ENCODE measurements at regions not wholly inside any gene's neighbourhood (a gene's known extent, or its start where the extent isn't known, plus 50 kb on each side); places are given as distances from the start of the nearest gene placed in this dataset.

- no peak for DNase-seq (ENCODE audit: low read depth, low spot score)
- Histone ChIP-seq H3K9me3 (ENCODE audit: low read depth, low read length) (no peaks in the 10 kb centered on the region), H3K4me3 (no peak overlapping the region), H3K27ac (no peak overlapping the region), H3K36me3 (ENCODE audit: insufficient read depth, low read length) (no peaks in the 10 kb centered on the region), H3K9ac (ENCODE audit: insufficient read length) (no peak overlapping the region)
- TF ChIP-seq FOXP2 (optimal IDR thresholded peaks at IDR 0.05; ENCODE audit: control extremely low read depth, extremely low read length, insufficient read depth) (no peak), EZH2 (IDR thresholded peaks at IDR 0.05) (no peak), POLR2AphosphoS5 (IDR thresholded peaks at IDR 0.05; ENCODE audit: borderline replicate concordance, low read depth, low read length) (no peak)
Observed at GRCh38 chr22:22344430-22344829, 99.8 kb downstream of the VPREB1 start.

GRCh38 chr22:22345781-22346180 is 101.2 kb downstream of the VPREB1 start:
- Histone ChIP-seq H3K4me3 (no peak overlapping the region), H3K9ac (ENCODE audit: insufficient read length) (no peak overlapping the region), H3K9me3 (ENCODE audit: low read depth, low read length) (no peaks in the 10 kb centered on the region), H3K36me3 (ENCODE audit: insufficient read depth, low read length) (no peaks in the 10 kb centered on the region), H3K27ac (no peak overlapping the region)
- no peak for TF ChIP-seq POLR2AphosphoS5 (IDR thresholded peaks at IDR 0.05; ENCODE audit: borderline replicate concordance, low read depth, low read length)
- TF ChIP-seq FOXP2 (optimal IDR thresholded peaks at IDR 0.05; ENCODE audit: control extremely low read depth, extremely low read length, insufficient read depth), result no peak
- TF ChIP-seq EZH2 (IDR thresholded peaks at IDR 0.05), result no peak
- DNase-seq (ENCODE audit: low read depth, low spot score), result no peak

- no peak overlapping the region for H3K27ac ChIP-seq
- TF ChIP-seq FOXP2 (optimal IDR thresholded peaks at IDR 0.05; ENCODE audit: control extremely low read depth, extremely low read length, insufficient read depth) (no peak), EZH2 (IDR thresholded peaks at IDR 0.05) (no peak), POLR2AphosphoS5 (IDR thresholded peaks at IDR 0.05; ENCODE audit: borderline replicate concordance, low read depth, low read length) (no peak)
- H3K9ac ChIP-seq (ENCODE audit: insufficient read length), result no peak overlapping the region
- no peaks in the 10 kb centered on the region for H3K36me3 ChIP-seq (ENCODE audit: insufficient read depth, low read length)
- no peak overlapping the region for H3K4me3 ChIP-seq
- DNase-seq (ENCODE audit: low read depth, low spot score), result no peak
- no peaks in the 10 kb centered on the region for H3K9me3 ChIP-seq (ENCODE audit: low read depth, low read length)
Observed at GRCh38 chr22:22346401-22347107, 102.0 kb downstream of the VPREB1 start.

GRCh38 chr22:22348127-22348814 is 103.7 kb downstream of the VPREB1 start:
- no peak for TF ChIP-seq EZH2 (IDR thresholded peaks at IDR 0.05)
- no peak for TF ChIP-seq POLR2AphosphoS5 (IDR thresholded peaks at IDR 0.05; ENCODE audit: borderline replicate concordance, low read depth, low read length)
- TF ChIP-seq FOXP2 (optimal IDR thresholded peaks at IDR 0.05; ENCODE audit: control extremely low read depth, extremely low read length, insufficient read depth), result no peak
- H3K9ac ChIP-seq (ENCODE audit: insufficient read length), result no peak overlapping the region
- H3K9me3 ChIP-seq (ENCODE audit: low read depth, low read length), result no peaks in the 10 kb centered on the region
- H3K27ac ChIP-seq, result no peak overlapping the region
- no peak for DNase-seq (ENCODE audit: low read depth, low spot score)
- H3K36me3 ChIP-seq (ENCODE audit: insufficient read depth, low read length), result no peaks in the 10 kb centered on the region
- no peak overlapping the region for H3K4me3 ChIP-seq

GRCh38 chr22:22348815-22349454 is 104.3 kb downstream of the VPREB1 start:
- no peak overlapping the region for H3K4me3 ChIP-seq
- no peaks in the 10 kb centered on the region for H3K9me3 ChIP-seq (ENCODE audit: low read depth, low read length)
- no peak overlapping the region for H3K9ac ChIP-seq (ENCODE audit: insufficient read length)
- DNase-seq (ENCODE audit: low read depth, low spot score), result no peak
- no peak overlapping the region for H3K27ac ChIP-seq
- H3K36me3 ChIP-seq (ENCODE audit: insufficient read depth, low read length), result no peaks in the 10 kb centered on the region
- no peak for TF ChIP-seq POLR2AphosphoS5 (IDR thresholded peaks at IDR 0.05; ENCODE audit: borderline replicate concordance, low read depth, low read length)
- TF ChIP-seq FOXP2 (optimal IDR thresholded peaks at IDR 0.05; ENCODE audit: control extremely low read depth, extremely low read length, insufficient read depth), result no peak
- no peak for TF ChIP-seq EZH2 (IDR thresholded peaks at IDR 0.05)

GRCh38 chr22:22349455-22349836 is 104.9 kb downstream of the VPREB1 start:
- H3K4me3 ChIP-seq, result no peak overlapping the region
- no peaks in the 10 kb centered on the region for H3K9me3 ChIP-seq (ENCODE audit: low read depth, low read length)
- no peak for TF ChIP-seq FOXP2 (optimal IDR thresholded peaks at IDR 0.05; ENCODE audit: control extremely low read depth, extremely low read length, insufficient read depth)
- no peak for TF ChIP-seq EZH2 (IDR thresholded peaks at IDR 0.05)
- no peak for TF ChIP-seq POLR2AphosphoS5 (IDR thresholded peaks at IDR 0.05; ENCODE audit: borderline replicate concordance, low read depth, low read length)
- no peak overlapping the region for H3K27ac ChIP-seq
- H3K36me3 ChIP-seq (ENCODE audit: insufficient read depth, low read length), result no peaks in the 10 kb centered on the region
- DNase-seq (ENCODE audit: low read depth, low spot score), result no peak
- H3K9ac ChIP-seq (ENCODE audit: insufficient read length), result no peak overlapping the region

GRCh38 chr22:22351366-22351765 is 106.8 kb downstream of the VPREB1 start:
- Histone ChIP-seq H3K27ac (no peak overlapping the region), H3K9ac (ENCODE audit: insufficient read length) (no peak overlapping the region), H3K4me3 (no peak overlapping the region), H3K9me3 (ENCODE audit: low read depth, low read length) (no peaks in the 10 kb centered on the region), H3K36me3 (ENCODE audit: insufficient read depth, low read length) (no peaks in the 10 kb centered on the region)
- no peak for DNase-seq (ENCODE audit: low read depth, low spot score)
- TF ChIP-seq EZH2 (IDR thresholded peaks at IDR 0.05), result no peak
- no peak for TF ChIP-seq POLR2AphosphoS5 (IDR thresholded peaks at IDR 0.05; ENCODE audit: borderline replicate concordance, low read depth, low read length)
- TF ChIP-seq FOXP2 (optimal IDR thresholded peaks at IDR 0.05; ENCODE audit: control extremely low read depth, extremely low read length, insufficient read depth), result no peak

GRCh38 chr22:22352371-22352999 is 107.9 kb downstream of the VPREB1 start:
- no peaks in the 10 kb centered on the region for H3K36me3 ChIP-seq (ENCODE audit: insufficient read depth, low read length)
- H3K4me3 ChIP-seq, result no peak overlapping the region
- no peaks in the 10 kb centered on the region for H3K9me3 ChIP-seq (ENCODE audit: low read depth, low read length)
- TF ChIP-seq FOXP2 (optimal IDR thresholded peaks at IDR 0.05; ENCODE audit: control extremely low read depth, extremely low read length, insufficient read depth) (no peak), EZH2 (IDR thresholded peaks at IDR 0.05) (no peak), POLR2AphosphoS5 (IDR thresholded peaks at IDR 0.05; ENCODE audit: borderline replicate concordance, low read depth, low read length) (no peak)
- no peak overlapping the region for H3K9ac ChIP-seq (ENCODE audit: insufficient read length)
- no peak overlapping the region for H3K27ac ChIP-seq
- DNase-seq (ENCODE audit: low read depth, low spot score), result no peak

Data from SK-N-MC (cell line).